ENCODE measurements at regions not wholly inside any gene's neighbourhood (a gene's known extent, or its start where the extent isn't known, plus 50 kb on each side); places are given as distances from the start of the nearest gene placed in this dataset.

DNA sequence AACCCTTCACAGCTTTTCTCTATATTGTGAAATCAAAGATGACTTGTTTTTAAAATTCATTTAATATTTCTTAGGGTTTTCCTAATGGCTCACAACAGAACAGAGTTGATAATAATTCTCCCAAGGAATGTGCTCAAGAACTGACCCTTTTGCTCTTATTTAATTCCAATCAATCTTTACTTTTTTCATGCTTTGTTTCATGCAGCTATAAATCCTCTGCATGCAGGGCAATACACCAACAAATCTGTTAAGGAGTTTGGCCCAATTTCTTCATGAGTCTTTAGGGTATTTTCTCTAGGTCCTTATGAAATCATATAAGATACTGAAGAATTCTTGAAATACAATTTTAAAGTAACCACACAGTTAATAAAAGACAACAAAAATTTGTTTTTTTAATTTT is 264.2 kb downstream of the SLC6A15 start:
- no peak for TF ChIP-seq CTCF (conservative IDR thresholded peaks at IDR 0.05; ENCODE audit: low read depth, low read length)
- TF ChIP-seq POLR2A (IDR thresholded peaks at IDR 0.05; ENCODE audit: low read depth, low read length), result no peak
- TF ChIP-seq CEBPB (IDR thresholded peaks at IDR 0.05; ENCODE audit: low read depth, low read length), result no peak
- TF ChIP-seq RAD21 (IDR thresholded peaks at IDR 0.05; ENCODE audit: low read length), result no peak
- no peak for TF ChIP-seq FOS (IDR thresholded peaks at IDR 0.05; ENCODE audit: low read depth, low read length)
- no peak for TF ChIP-seq RCOR1 (IDR thresholded peaks at IDR 0.05; ENCODE audit: insufficient replicate concordance, low read length)
- TF ChIP-seq MAFK (IDR thresholded peaks at IDR 0.05; ENCODE audit: low read depth, low read length), result no peak
- no peak for TF ChIP-seq CHD1 (IDR thresholded peaks at IDR 0.05; ENCODE audit: low read depth, low read length)
- no peak for TF ChIP-seq ELK1 (IDR thresholded peaks at IDR 0.05; ENCODE audit: borderline replicate concordance, low read depth, low read length)
- TF ChIP-seq SMC3 (IDR thresholded peaks at IDR 0.05; ENCODE audit: low read depth, low read length), result no peak

All from IMR-90 (cell line).